GM13977 (cell line): ENCODE measurements at regions not wholly inside any gene's neighbourhood (a gene's known extent, or its start where the extent isn't known, plus 50 kb on each side); places are given as distances from the start of the nearest gene placed in this dataset.

Experiments used
- DNase-seq: peaks from one replicate; pipeline ENCODE4 v3.0.0; 2012; ENCODE audit warnings: low spot score
- CTCF ChIP-seq: IDR thresholded peaks from 2 replicates; pipeline ENCODE4 v1.5.1; 2012; ENCODE audit warnings: mild to moderate bottlenecking, control low read depth; ENCODE audit not compliant: insufficient read depth; ENCODE audit errors: extremely low read depth, missing control alignments
- in situ Hi-C: fragments of 300-500 bp; cut with MboI; formaldehyde crosslinking; loops from one replicate; pipeline ENCODE4 v1.12.0; 2022; ENCODE audit warnings: low sequenced_read_pairs, low pct_unique_long_range_greater_than_20kb, mixed read lengths, inconsistent platforms; ENCODE audit not compliant: unreplicated experiment

- in situ Hi-C loops = no loop called here
- no peak for TF ChIP-seq CTCF
- no peak for DNase-seq
Measured at GRCh38 chr5:60219921-60220320, 326.4 kb upstream of the PDE4D start.

GRCh38 chr5:60210810-60211209 is 317.3 kb upstream of the PDE4D start:
- no peak for DNase-seq
- in situ Hi-C loops = no loop called here

GRCh38 chr5:60209146-60209840 is 315.8 kb upstream of the PDE4D start:
- TF ChIP-seq CTCF = no peak
- no peak for DNase-seq
- in situ Hi-C loops = no loop called here

More at GRCh38 chr5:60210810-60211209, 317.3 kb upstream of the PDE4D start:
- no peak for TF ChIP-seq CTCF

GRCh38 chr5:60208716-60209115 is 315.2 kb upstream of the PDE4D start:
- in situ Hi-C loops = no loop called here
- no peak for DNase-seq
- no peak for TF ChIP-seq CTCF

GRCh38 chr5:60207040-60207439 is 313.5 kb upstream of the PDE4D start:
- in situ Hi-C loops = no loop called here
- no peak for TF ChIP-seq CTCF
- peak; percentile 42 for DNase-seq

- in situ Hi-C loops = no loop called here
- no peak for TF ChIP-seq CTCF
- no peak for DNase-seq
Measured at GRCh38 chr5:60206234-60206633, 312.7 kb upstream of the PDE4D start.
